Testis (tissue), 2 donors: ENCODE measurements at regions not wholly inside any gene's neighbourhood (a gene's known extent, or its start where the extent isn't known, plus 50 kb on each side); places are given as distances from the start of the nearest gene placed in this dataset.

Source experiments
- CTCF ChIP-seq, 3 experiments: fragments of 450-650 bp in 2 of 3; fragments of 200-600 bp in 1 of 3; sonication (generic) in 1 of 3; IDR thresholded peaks; one replicate each; pipeline ENCODE4 v1.5.1; 2016 to 2019; ENCODE audit warnings: antibody characterized with exemption in 3 of 3, mild to moderate bottlenecking in 2 of 3, moderate library complexity in 1 of 3
- POLR2A ChIP-seq: fragments of 450-650 bp; IDR thresholded peaks from one replicate; pipeline ENCODE4 v1.6.1; 2017; ENCODE audit warnings: antibody characterized with exemption, mild to moderate bottlenecking, moderate library complexity

DNA sequence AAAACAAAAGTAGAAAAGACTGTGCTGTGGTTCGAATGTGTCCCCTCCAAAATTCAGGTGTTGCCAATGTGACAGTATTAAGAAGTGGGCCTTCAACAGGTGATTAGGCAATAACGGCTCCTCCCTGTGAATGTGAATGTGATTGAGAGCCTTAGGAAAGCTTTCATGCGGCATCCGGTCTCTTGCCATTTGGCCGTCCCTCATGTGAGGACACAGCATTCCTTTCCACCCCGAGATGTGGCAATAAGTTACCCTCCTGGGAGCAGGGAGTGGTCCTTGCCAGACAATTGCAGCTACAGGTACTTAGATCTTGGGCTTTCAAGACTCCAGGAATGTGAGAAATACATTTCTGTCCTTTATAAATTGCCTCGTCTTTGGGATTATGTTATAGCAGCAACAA, 129.3 kb downstream of the CPEB2 start:
- TF ChIP-seq CTCF (IDR thresholded peaks at IDR 0.05) = no peak
- TF ChIP-seq POLR2A = no peak
